ENCODE measurements at regions not wholly inside any gene's neighbourhood (a gene's known extent, or its start where the extent isn't known, plus 50 kb on each side); places are given as distances from the start of the nearest gene placed in this dataset.

DNA sequence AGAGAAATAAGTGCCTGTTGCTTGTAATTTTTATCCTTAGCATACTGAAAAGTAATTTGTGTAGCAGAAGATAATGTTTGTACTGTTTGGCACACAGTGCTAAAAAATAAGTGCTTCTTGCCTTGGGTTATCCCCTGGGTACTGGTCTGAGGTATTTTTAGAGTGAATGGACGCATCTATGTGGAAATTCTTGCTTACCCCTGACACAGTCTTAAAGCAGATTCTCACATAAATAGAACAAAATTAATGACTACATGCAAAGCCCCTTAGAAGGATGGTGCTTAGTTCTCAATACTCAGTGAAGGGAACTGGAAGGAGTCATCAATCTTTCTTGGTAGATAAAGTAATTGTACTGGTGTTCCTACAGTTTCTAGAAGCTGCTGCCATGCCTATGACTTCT, 548.6 kb downstream of the ARL4A start:
- no peaks in the 10 kb centered on the region for H3K27me3 ChIP-seq (ENCODE audit: control insufficient read depth in 4 of 4, insufficient read depth in 4 of 4, low read length in 3 of 4)
- no peak for DNase-seq (ENCODE audit: low spot score)
- H3K9me3 ChIP-seq (ENCODE audit: control insufficient read depth in 4 of 4, low read length in 3 of 4), result no peaks in the 10 kb centered on the region
- WGBS, result 71% methylated on average over 1 of the region's 1 CpG
- no peaks in the 10 kb centered on the region for H3K4me1 ChIP-seq (ENCODE audit: control insufficient read depth in 4 of 4, insufficient read depth in 4 of 4, low read length in 3 of 4)
- no peak overlapping the region for H3K27ac ChIP-seq (ENCODE audit: low read depth in 1 of 2, low read length in 2 of 2)
- no peak overlapping the region for H3K4me3 ChIP-seq (ENCODE audit: low read depth in 1 of 3, low read length in 3 of 3)
- H3K9ac ChIP-seq (ENCODE audit: low read depth in 1 of 2, low read length in 2 of 2), result no peak overlapping the region
- no peaks in the 10 kb centered on the region for H3K36me3 ChIP-seq (ENCODE audit: control insufficient read depth in 4 of 4, insufficient read depth in 3 of 4, low read depth in 1 of 4, low read length in 3 of 4)
- TF ChIP-seq HNF4A (conservative IDR thresholded peaks at IDR 0.05), result no peak
- TF ChIP-seq NR2F2 (IDR thresholded peaks at IDR 0.05), result no peak
- no peak for TF ChIP-seq RXRA (IDR thresholded peaks at IDR 0.05)
- TF ChIP-seq, protein P1, sequence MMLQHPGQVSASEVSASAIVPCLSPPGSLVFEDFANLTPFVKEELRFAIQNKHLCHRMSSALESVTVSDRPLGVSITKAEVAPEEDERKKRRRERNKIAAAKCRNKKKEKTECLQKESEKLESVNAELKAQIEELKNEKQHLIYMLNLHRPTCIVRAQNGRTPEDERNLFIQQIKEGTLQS (IDR thresholded peaks at IDR 0.05), result no peak
- TF ChIP-seq TAF1 (conservative IDR thresholded peaks at IDR 0.05), result no peak
- TF ChIP-seq RAD21 (IDR thresholded peaks at IDR 0.05), result no peak
- TF ChIP-seq HNF4G (IDR thresholded peaks at IDR 0.05), result no peak
- TF ChIP-seq, protein P2, sequence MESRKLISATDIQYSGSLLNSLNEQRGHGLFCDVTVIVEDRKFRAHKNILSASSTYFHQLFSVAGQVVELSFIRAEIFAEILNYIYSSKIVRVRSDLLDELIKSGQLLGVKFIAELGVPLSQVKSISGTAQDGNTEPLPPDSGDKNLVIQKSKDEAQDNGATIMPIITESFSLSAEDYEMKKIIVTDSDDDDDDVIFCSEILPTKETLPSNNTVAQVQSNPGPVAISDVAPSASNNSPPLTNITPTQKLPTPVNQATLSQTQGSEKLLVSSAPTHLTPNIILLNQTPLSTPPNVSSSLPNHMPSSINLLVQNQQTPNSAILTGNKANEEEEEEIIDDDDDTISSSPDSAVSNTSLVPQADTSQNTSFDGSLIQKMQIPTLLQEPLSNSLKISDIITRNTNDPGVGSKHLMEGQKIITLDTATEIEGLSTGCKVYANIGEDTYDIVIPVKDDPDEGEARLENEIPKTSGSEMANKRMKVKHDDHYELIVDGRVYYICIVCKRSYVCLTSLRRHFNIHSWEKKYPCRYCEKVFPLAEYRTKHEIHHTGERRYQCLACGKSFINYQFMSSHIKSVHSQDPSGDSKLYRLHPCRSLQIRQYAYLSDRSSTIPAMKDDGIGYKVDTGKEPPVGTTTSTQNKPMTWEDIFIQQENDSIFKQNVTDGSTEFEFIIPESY (IDR thresholded peaks at IDR 0.05), result no peak
- TF ChIP-seq, protein P3, sequence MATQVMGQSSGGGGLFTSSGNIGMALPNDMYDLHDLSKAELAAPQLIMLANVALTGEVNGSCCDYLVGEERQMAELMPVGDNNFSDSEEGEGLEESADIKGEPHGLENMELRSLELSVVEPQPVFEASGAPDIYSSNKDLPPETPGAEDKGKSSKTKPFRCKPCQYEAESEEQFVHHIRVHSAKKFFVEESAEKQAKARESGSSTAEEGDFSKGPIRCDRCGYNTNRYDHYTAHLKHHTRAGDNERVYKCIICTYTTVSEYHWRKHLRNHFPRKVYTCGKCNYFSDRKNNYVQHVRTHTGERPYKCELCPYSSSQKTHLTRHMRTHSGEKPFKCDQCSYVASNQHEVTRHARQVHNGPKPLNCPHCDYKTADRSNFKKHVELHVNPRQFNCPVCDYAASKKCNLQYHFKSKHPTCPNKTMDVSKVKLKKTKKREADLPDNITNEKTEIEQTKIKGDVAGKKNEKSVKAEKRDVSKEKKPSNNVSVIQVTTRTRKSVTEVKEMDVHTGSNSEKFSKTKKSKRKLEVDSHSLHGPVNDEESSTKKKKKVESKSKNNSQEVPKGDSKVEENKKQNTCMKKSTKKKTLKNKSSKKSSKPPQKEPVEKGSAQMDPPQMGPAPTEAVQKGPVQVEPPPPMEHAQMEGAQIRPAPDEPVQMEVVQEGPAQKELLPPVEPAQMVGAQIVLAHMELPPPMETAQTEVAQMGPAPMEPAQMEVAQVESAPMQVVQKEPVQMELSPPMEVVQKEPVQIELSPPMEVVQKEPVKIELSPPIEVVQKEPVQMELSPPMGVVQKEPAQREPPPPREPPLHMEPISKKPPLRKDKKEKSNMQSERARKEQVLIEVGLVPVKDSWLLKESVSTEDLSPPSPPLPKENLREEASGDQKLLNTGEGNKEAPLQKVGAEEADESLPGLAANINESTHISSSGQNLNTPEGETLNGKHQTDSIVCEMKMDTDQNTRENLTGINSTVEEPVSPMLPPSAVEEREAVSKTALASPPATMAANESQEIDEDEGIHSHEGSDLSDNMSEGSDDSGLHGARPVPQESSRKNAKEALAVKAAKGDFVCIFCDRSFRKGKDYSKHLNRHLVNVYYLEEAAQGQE (IDR thresholded peaks at IDR 0.05), result no peak
- TF ChIP-seq, protein P4, sequence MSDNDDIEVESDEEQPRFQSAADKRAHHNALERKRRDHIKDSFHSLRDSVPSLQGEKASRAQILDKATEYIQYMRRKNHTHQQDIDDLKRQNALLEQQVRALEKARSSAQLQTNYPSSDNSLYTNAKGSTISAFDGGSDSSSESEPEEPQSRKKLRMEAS (IDR thresholded peaks at IDR 0.05), result no peak
- no peak for TF ChIP-seq GABPA (IDR thresholded peaks at IDR 0.05 in 1 of 2, conservative IDR thresholded peaks at IDR 0.05 in 1 of 2)
- TF ChIP-seq EGR1 (IDR thresholded peaks at IDR 0.05; ENCODE audit: low read depth in 2 of 2), result no peak
- TF ChIP-seq FOXA1 (IDR thresholded peaks at IDR 0.05), result no peak
- TF ChIP-seq YY1 (IDR thresholded peaks at IDR 0.05), result no peak
- TF ChIP-seq JUND (IDR thresholded peaks at IDR 0.05), result no peak
- TF ChIP-seq FOXA2 (IDR thresholded peaks at IDR 0.05), result no peak
- TF ChIP-seq, protein P5, sequence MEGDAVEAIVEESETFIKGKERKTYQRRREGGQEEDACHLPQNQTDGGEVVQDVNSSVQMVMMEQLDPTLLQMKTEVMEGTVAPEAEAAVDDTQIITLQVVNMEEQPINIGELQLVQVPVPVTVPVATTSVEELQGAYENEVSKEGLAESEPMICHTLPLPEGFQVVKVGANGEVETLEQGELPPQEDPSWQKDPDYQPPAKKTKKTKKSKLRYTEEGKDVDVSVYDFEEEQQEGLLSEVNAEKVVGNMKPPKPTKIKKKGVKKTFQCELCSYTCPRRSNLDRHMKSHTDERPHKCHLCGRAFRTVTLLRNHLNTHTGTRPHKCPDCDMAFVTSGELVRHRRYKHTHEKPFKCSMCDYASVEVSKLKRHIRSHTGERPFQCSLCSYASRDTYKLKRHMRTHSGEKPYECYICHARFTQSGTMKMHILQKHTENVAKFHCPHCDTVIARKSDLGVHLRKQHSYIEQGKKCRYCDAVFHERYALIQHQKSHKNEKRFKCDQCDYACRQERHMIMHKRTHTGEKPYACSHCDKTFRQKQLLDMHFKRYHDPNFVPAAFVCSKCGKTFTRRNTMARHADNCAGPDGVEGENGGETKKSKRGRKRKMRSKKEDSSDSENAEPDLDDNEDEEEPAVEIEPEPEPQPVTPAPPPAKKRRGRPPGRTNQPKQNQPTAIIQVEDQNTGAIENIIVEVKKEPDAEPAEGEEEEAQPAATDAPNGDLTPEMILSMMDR (IDR thresholded peaks at IDR 0.05; ENCODE audit: low read depth, low read length, missing input control), result no peak
- TF ChIP-seq SP1 (IDR thresholded peaks at IDR 0.05), result no peak

Measured in liver (tissue), 8 donors.